Stimulated activated CD4-positive, alpha-beta T cell treated with anti-CD3 and anti-CD28 coated beads, Interleukin-12 subunit alpha, Interleukin-12 subunit beta, amount 100 ng/mL, for 4 hours (primary cell): ENCODE measurements at regions not wholly inside any gene's neighbourhood (a gene's known extent, or its start where the extent isn't known, plus 50 kb on each side); places are given as distances from the start of the nearest gene placed in this dataset.
"Not testable (repeated sequence)": the region's sequence is repeated elsewhere in the genome, so short reads cannot be mapped to it uniquely, and the experiment has no call there.

Experiments
- DNase-seq: peaks from one replicate; pipeline ENCODE4 v3.0.0-alpha.2; 2020

- no peak for DNase-seq
These were observed 324.3 kb upstream of the KIAA1217 start for GRCh38 chr10:23884670-23885069.

GRCh38 chr10:23885853-23886252, 323.1 kb upstream of the KIAA1217 start:
- no peak for DNase-seq

GRCh38 chr10:23886355-23886754, 322.6 kb upstream of the KIAA1217 start:
- no peak for DNase-seq

DNA sequence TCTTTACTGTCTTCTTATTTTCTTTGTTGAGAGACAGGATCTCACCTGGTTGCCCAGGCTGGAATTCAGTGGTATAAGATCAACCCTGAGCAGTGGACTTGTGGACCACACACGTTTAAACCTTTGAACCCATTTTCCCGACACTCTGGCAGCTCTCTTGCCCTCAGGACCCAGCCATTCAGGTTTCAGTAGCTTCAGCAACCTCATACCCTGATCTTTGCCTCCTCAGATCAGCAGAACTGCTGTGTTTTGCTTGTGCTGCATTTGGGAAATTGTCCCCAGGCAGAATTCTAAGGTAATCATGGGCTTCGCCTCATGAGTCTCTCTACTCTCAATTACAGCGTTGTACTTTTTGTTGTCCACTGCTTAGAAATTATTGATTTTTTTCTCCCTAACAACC, 317.6 kb upstream of the KIAA1217 start:
- DNase-seq = no peak

- no peak for DNase-seq
These were observed 316.6 kb upstream of the KIAA1217 start for GRCh38 chr10:23892296-23892695.

DNA sequence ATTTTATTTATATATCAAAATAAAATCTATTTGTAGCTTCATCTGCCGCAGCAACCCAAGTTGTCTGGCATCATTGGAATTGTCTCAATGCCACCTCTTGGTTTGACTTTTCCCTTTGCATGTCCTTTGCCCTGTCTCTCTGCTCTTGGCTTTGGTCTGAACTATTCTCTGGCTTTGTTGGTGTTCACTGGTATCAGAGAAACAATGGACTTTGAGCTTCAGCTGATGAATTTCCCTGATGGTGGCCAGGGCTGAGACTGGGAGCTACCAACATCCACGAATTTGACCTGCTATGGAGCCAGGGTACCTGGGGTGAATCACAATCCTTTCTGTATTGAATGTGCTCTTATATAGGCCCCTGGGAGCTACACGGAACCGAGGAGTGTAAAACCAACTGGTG, 311.7 kb upstream of the KIAA1217 start:
- DNase-seq = no peak

- no peak for DNase-seq
These were observed 311.1 kb upstream of the KIAA1217 start for GRCh38 chr10:23897861-23898260.

DNA sequence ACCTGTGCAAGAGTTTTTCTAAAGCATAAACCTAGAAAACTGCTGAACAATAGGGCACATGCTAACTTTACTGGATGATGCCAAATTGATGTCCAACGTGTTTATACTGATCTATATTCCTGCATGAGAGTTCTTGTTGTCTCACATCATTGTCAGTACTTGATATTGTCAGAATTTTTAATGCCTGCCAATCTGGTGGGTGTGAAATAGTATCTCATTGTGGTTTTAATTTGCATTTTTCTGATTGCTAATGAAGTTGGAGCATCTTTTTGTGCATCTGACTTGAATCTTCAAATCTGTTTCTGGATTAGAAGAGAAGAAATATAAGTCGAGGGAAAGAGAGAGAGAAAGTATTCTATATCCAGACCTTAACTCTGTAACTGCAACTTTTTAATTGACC, 309.8 kb upstream of the KIAA1217 start:
- no peak for DNase-seq

DNA sequence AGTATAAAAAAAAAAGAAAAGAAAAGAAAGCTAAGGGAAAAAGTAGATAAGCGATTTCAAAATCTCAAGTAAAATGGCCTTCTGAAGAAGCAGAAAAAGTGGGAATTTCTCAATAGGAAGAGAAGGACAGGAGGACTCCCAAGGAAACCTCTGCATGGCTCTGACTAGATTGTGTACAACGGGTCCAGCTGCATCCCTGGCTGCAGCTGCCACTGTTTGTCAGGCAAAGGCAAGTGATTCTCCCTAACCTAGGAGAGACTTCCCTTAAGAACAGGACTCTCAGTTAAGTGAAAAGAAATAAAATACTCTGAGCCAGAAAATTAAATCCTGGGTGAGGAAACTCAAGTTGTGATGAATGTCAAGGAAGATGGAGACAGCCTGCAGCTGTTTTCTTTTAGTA, 298.6 kb upstream of the KIAA1217 start:
- no peak for DNase-seq

DNA sequence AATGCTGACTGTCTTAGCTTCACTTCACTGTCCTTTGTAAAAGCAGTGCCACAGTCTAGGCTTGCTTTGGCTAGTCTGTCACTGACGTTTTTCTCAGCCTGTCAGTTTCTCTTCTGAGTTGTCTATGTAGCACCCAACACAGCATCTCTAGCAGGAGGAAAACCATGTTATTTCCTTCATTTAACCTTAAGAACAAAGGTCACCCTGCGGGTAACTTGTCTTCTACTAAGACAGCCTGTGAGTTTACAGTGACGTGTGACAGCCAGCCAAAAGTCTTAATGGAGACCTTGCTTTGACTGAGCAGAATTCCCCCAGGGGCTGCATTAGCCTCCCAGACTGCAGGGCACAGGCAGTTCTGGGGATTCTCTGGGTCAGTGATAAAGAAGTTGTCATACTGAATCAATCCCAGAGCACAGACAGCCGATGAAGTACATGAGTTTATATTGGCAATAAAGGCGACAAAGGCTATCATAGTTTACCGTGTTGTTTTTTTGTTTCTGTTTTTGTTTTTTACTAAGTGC, 296.0 kb upstream of the KIAA1217 start:
- no peak for DNase-seq

- no peak for DNase-seq
These were observed 294.3 kb upstream of the KIAA1217 start for GRCh38 chr10:23914641-23915040.

- DNase-seq = no peak
These were observed 291.6 kb upstream of the KIAA1217 start for GRCh38 chr10:23917251-23917840.

DNA sequence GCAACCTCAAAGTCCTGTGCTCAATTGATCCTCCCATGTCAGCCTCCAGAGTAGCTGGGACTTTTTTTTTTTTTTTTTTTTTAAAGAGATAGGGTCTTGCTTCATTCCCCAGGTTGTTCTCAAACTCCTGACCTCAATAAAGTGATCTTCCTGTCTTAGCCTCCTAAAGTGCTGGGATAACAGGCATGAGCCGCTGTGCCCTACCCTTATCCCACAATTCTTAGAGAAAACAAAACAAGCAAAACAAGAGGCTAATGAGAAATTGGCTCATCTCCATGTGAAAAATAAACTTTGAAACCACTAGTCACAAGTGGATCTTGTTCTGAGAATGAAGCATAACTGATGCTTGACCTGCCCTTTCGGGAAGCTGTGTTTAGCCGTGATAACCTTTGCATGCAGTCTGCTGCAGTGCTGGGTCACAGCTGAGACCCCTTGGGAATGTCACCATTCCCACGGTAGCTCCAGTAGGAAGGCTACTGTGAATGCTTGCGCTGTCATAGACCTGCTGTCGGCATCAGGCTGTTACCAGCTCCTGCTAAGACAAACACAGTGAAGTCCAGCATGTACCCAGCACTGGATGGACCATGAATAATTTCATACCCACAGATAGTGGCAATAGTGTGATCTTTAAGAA, 290.7 kb upstream of the KIAA1217 start:
- no peak for DNase-seq

GRCh38 chr10:23918839-23919238, 290.1 kb upstream of the KIAA1217 start:
- DNase-seq = no peak

GRCh38 chr10:23927576-23928325, 281.2 kb upstream of the KIAA1217 start:
- DNase-seq = no peak

- not testable (repeated sequence) for DNase-seq
These were observed 274.9 kb upstream of the KIAA1217 start for GRCh38 chr10:23934023-23934422.

GRCh38 chr10:23945845-23946244, 263.1 kb upstream of the KIAA1217 start:
- no peak for DNase-seq

- no peak for DNase-seq
These were observed 257.1 kb upstream of the KIAA1217 start for GRCh38 chr10:23951841-23952240.

DNA sequence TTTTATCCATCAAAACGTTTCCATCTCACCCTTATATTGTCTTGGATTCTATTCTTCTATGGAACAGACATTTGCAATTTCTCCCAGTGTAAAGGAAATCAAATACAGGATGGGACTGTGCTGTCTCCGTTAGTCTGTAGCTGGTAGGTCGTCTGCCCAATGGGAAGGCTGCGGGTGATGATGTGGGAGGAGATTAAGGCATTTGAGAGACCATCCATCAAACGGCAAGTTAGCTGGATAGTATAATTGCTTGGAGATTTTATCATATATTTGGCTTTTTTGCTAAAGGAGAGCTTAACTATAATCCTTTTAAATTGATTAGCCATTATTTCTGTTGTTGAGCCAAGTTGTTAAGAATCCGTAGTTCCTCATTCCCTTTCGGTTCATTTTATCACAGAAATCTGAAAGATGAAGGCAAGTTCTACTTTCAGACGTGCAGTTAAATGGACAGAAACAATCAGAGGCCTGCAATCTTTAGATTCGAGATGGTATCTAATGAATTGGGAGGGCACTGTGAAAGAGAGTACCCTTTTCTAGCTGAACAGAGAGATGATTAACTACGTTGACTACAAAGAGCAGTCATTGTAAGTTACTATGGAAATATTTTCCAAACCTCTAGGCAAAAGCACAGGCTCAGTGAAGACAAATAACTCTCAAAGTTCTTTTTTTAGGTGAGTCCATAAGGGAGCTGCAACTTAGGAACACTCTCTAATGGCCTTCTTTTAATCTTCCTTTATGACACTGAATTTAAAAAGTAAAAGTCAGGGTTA, 253.3 kb upstream of the KIAA1217 start:
- no peak for DNase-seq

GRCh38 chr10:23965123-23965522, 243.8 kb upstream of the KIAA1217 start:
- DNase-seq = no peak

DNA sequence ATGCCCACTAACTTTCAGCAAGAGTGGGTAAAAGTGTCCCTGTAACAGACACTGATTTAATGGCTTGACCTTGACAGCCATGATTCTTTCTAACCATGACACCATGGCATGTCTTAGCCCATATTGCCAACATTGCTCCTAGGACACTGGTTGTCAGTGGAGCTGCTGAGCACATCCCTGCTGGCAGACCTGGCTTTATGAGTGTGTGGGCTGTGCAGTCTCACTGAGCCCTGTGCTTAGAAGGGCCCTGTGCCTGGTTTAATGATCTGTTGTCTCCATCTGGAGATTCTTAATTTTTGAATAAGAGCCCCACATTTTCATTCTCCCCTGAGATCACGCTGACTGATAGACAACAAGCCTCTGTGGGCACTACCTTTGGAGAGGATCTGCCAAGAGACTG, 243.1 kb upstream of the KIAA1217 start:
- DNase-seq = no peak

GRCh38 chr10:23966504-23967051, 242.4 kb upstream of the KIAA1217 start:
- DNase-seq = no peak

GRCh38 chr10:23968301-23968700, 240.6 kb upstream of the KIAA1217 start:
- DNase-seq = no peak
